Prostate gland (tissue), 2 donors: ENCODE measurements at regions not wholly inside any gene's neighbourhood (a gene's known extent, or its start where the extent isn't known, plus 50 kb on each side); places are given as distances from the start of the nearest gene placed in this dataset.

Source experiments
- POLR2A ChIP-seq: fragments of 450-650 bp; IDR thresholded peaks from one replicate; pipeline ENCODE4 v1.6.1; 2016; ENCODE audit warnings: antibody characterized with exemption, mild to moderate bottlenecking
- TF ChIP-seq, protein P1 (sequence below), 4 experiments: fragments of 200-600 bp in 2 of 4; fragments of 450-650 bp in 2 of 4; sonication (generic) in 2 of 4; IDR thresholded peaks; 1 replicate in 3 of 4; 2 replicates in 1 of 4; pipeline ENCODE4 v1.5.1; 2016 to 2019; ENCODE audit warnings: antibody characterized with exemption in 4 of 4, mild to moderate bottlenecking in 2 of 4, moderate library complexity in 2 of 4

DNA sequence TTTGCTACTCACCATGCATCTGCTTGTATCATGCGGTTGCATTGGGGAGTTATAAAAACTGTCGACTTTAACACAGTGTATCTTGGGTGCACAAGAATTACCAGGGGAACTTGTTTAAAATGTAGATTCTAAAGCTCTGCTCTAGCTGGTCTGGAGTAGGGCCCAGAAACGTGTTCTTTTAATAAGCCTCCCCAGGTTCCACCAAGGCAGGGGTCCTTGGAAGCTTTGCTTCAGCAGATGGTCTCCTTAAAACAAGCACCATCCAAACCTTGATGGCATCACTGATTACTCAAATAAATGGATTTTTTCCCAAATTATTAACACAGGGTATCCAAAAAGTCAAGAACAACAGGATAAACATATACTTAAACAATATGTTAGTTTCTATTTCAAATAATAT lies 120.2 kb upstream of the NDP start:
- TF ChIP-seq, protein P1, sequence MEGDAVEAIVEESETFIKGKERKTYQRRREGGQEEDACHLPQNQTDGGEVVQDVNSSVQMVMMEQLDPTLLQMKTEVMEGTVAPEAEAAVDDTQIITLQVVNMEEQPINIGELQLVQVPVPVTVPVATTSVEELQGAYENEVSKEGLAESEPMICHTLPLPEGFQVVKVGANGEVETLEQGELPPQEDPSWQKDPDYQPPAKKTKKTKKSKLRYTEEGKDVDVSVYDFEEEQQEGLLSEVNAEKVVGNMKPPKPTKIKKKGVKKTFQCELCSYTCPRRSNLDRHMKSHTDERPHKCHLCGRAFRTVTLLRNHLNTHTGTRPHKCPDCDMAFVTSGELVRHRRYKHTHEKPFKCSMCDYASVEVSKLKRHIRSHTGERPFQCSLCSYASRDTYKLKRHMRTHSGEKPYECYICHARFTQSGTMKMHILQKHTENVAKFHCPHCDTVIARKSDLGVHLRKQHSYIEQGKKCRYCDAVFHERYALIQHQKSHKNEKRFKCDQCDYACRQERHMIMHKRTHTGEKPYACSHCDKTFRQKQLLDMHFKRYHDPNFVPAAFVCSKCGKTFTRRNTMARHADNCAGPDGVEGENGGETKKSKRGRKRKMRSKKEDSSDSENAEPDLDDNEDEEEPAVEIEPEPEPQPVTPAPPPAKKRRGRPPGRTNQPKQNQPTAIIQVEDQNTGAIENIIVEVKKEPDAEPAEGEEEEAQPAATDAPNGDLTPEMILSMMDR (IDR thresholded peaks at IDR 0.05) = no peak
- TF ChIP-seq POLR2A = no peak
